WTC11 (cell line): ENCODE measurements at regions not wholly inside any gene's neighbourhood (a gene's known extent, or its start where the extent isn't known, plus 50 kb on each side); places are given as distances from the start of the nearest gene placed in this dataset.

ENCODE experiments used
- ATAC-seq: fragments of 200-7000 bp; cut with Tn5 transposase; 2 replicates; pipeline ENCODE4 v1.10.0; 2021; ENCODE audit warnings: mild to moderate bottlenecking, moderate library complexity
- CTCF ChIA-PET: fragments of 300-600 bp; sonication (Branson Sonifier 250); formaldehyde crosslinking; loops from one replicate; lab custom pipeline; 2021; ENCODE audit warnings: antibody characterized with exemption; lab: Charles Lee
- POLR2A ChIA-PET: fragments of 350-600 bp; sonication (Branson Sonifier 250); formaldehyde crosslinking; loops from one replicate; lab custom pipeline; 2021; ENCODE audit warnings: antibody characterized with exemption; lab: Charles Lee
- DNase-seq: peaks from one replicate; pipeline ENCODE4 v3.0.0; 2021; ENCODE audit warnings: low spot score
- H3K27ac Mint-ChIP-seq: 2 replicates; pipeline ENCODE4 v1.8.0; 2021; ENCODE audit warnings: mixed read lengths
- H3K27me3 Mint-ChIP-seq: 2 replicates; pipeline ENCODE4 v1.8.0; 2021; ENCODE audit warnings: low read depth, mild to moderate bottlenecking, moderate library complexity, mixed read lengths
- H3K36me3 Mint-ChIP-seq: 2 replicates; pipeline ENCODE4 v1.8.0; 2021; ENCODE audit warnings: mixed read lengths
- H3K4me1 Mint-ChIP-seq: 2 replicates; pipeline ENCODE4 v1.8.0; 2022; ENCODE audit warnings: mixed read lengths
- H3K4me3 Mint-ChIP-seq: 2 replicates; pipeline ENCODE4 v1.8.0; 2021; ENCODE audit warnings: mild to moderate bottlenecking, moderate library complexity, mixed read lengths
- H3K9me3 Mint-ChIP-seq: 2 replicates; pipeline ENCODE4 v1.8.0; 2021; ENCODE audit warnings: mixed read lengths
- ARID4B ChIP-seq: sonication (generic); formaldehyde crosslinking; IDR thresholded peaks from 2 replicates; pipeline ENCODE4 v1.8.0; 2023; ENCODE audit warnings: missing genetic modification reagents, mild to moderate bottlenecking, borderline replicate concordance
- CTCF ChIP-seq: fragments of 200-600 bp; IDR thresholded peaks from 2 replicates; pipeline ENCODE4 v1.8.0; 2022; ENCODE audit warnings: antibody characterized with exemption
- E2F1 ChIP-seq: sonication (generic); formaldehyde crosslinking; IDR thresholded peaks from 2 replicates; pipeline ENCODE4 v1.8.0; 2022; ENCODE audit warnings: mild to moderate bottlenecking, missing genetic modification reagents
- E2F4 ChIP-seq: sonication (generic); formaldehyde crosslinking; IDR thresholded peaks from 2 replicates; pipeline ENCODE4 v1.8.1; 2022; ENCODE audit warnings: low read depth, mild to moderate bottlenecking, moderate library complexity, missing genetic modification reagents, borderline replicate concordance
- ELF4 ChIP-seq: sonication (generic); formaldehyde crosslinking; IDR thresholded peaks from 2 replicates; pipeline ENCODE4 v1.8.1; 2022; ENCODE audit warnings: low read depth, mild to moderate bottlenecking, moderate library complexity, missing genetic modification reagents
- EMX1 ChIP-seq: fragments of 250-450 bp; sonication (Bioruptor Pico); IDR thresholded peaks from 2 replicates; pipeline ENCODE4 v1.8.0; 2021; ENCODE audit warnings: mild to moderate bottlenecking
- ESRRA ChIP-seq: sonication (generic); formaldehyde crosslinking; IDR thresholded peaks from 2 replicates; pipeline ENCODE4 v1.8.1; 2022; ENCODE audit warnings: mild to moderate bottlenecking, missing genetic modification reagents, borderline replicate concordance
- FOXP1 ChIP-seq: sonication (generic); formaldehyde crosslinking; IDR thresholded peaks from 2 replicates; pipeline ENCODE4 v1.8.0; 2022; ENCODE audit warnings: missing genetic modification reagents, mild to moderate bottlenecking, moderate library complexity, borderline replicate concordance
- MLX ChIP-seq: sonication (generic); formaldehyde crosslinking; IDR thresholded peaks from 2 replicates; pipeline ENCODE4 v1.8.1; 2023; ENCODE audit warnings: mild to moderate bottlenecking, missing genetic modification reagents, moderate library complexity
- NFE2L1 ChIP-seq: sonication (generic); formaldehyde crosslinking; IDR thresholded peaks from 2 replicates; pipeline ENCODE4 v1.8.1; 2023; ENCODE audit warnings: missing genetic modification reagents
- PRDM15 ChIP-seq: sonication (generic); formaldehyde crosslinking; IDR thresholded peaks from 2 replicates; pipeline ENCODE4 v1.8.0; 2022; ENCODE audit warnings: missing genetic modification reagents
- RORB ChIP-seq: fragments of 250-450 bp; sonication (Bioruptor Pico); IDR thresholded peaks from 2 replicates; pipeline ENCODE4 v1.9.0; 2021; ENCODE audit warnings: mild to moderate bottlenecking
- SOX15 ChIP-seq: fragments of 250-450 bp; sonication (Bioruptor Pico); IDR thresholded peaks from 2 replicates; pipeline ENCODE4 v1.9.0; 2021; ENCODE audit warnings: mild to moderate bottlenecking
- USF1 ChIP-seq: sonication (generic); formaldehyde crosslinking; IDR thresholded peaks from 2 replicates; pipeline ENCODE4 v1.8.0; 2022; ENCODE audit warnings: mild to moderate bottlenecking, missing genetic modification reagents
- ZBTB43 ChIP-seq: sonication (generic); formaldehyde crosslinking; IDR thresholded peaks from 2 replicates; pipeline ENCODE4 v1.8.1; 2023; ENCODE audit warnings: mild to moderate bottlenecking, missing genetic modification reagents
- ZNF219 ChIP-seq: sonication (generic); formaldehyde crosslinking; IDR thresholded peaks from 2 replicates; pipeline ENCODE4 v1.8.0; 2023; ENCODE audit warnings: missing genetic modification reagents, mild to moderate bottlenecking, borderline replicate concordance
- ZNF425 ChIP-seq: fragments of 250-450 bp; sonication (Bioruptor Pico); conservative IDR thresholded peaks from 2 replicates; pipeline ENCODE4 v1.9.0; 2021; ENCODE audit warnings: mild to moderate bottlenecking

GRCh38 chr12:91680864-91681263, 464.8 kb downstream of the BTG1 start:
- H3K36me3 Mint-ChIP-seq, result no peaks in the 10 kb centered on the region
- no peak overlapping the region for H3K27ac Mint-ChIP-seq
- H3K4me3 Mint-ChIP-seq, result no peak overlapping the region
- DNase-seq, result no peak
- CTCF ChIA-PET, result no interaction called here
- no peak for TF ChIP-seq ELF4 (CRISPR knock-in tag)
- TF ChIP-seq ZNF425 (CRISPR knock-in tag), result no peak
- TF ChIP-seq E2F4 (CRISPR knock-in tag), result no peak
- TF ChIP-seq SOX15 (CRISPR knock-in tag), result no peak
- TF ChIP-seq RORB (CRISPR knock-in tag), result no peak
- TF ChIP-seq FOXP1 (CRISPR knock-in tag), result no peak
- no peak for TF ChIP-seq MLX
- no peak for TF ChIP-seq CTCF
- no peak for TF ChIP-seq EMX1
- no peak for TF ChIP-seq E2F1
- no peak for TF ChIP-seq USF1 (CRISPR knock-in tag)
- TF ChIP-seq, all 79 proteins: peak for 0
- Mint-ChIP-seq H3K4me1 (no peaks in the 10 kb centered on the region), H3K9me3 (no peaks in the 10 kb centered on the region), H3K27me3 (no peaks in the 10 kb centered on the region)
- POLR2A ChIA-PET, result no interaction called here
- ATAC-seq, result no peak

GRCh38 chr12:91677556-91677955, 468.1 kb downstream of the BTG1 start:
- Mint-ChIP-seq H3K27ac (no peak overlapping the region), H3K36me3 (no peaks in the 10 kb centered on the region), H3K4me1 (no peaks in the 10 kb centered on the region), H3K27me3 (no peaks in the 10 kb centered on the region), H3K4me3 (no peak overlapping the region), H3K9me3 (no peaks in the 10 kb centered on the region)
- TF ChIP-seq ARID4B (CRISPR knock-in tag) (no peak), ZNF219 (no peak), ESRRA (CRISPR knock-in tag) (no peak), SOX15 (CRISPR knock-in tag) (no peak), ZBTB43 (CRISPR knock-in tag) (no peak), PRDM15 (CRISPR knock-in tag) (no peak), NFE2L1 (no peak)
- DNase-seq (no peak), ATAC-seq (no peak)
- ChIA-PET POLR2A (no interaction called here), CTCF (no interaction called here)
